Hepatocyte (in vitro differentiated cells): ENCODE measurements at regions not wholly inside any gene's neighbourhood (a gene's known extent, or its start where the extent isn't known, plus 50 kb on each side); places are given as distances from the start of the nearest gene placed in this dataset.

Source experiments
- CTCF ChIP-seq: fragments of 200-600 bp; sonication (generic); IDR thresholded peaks from 2 replicates; pipeline ENCODE4 v1.5.1; 2016; ENCODE audit warnings: antibody characterized with exemption, mild to moderate bottlenecking; ENCODE audit not compliant: poor library complexity
- EZH2 ChIP-seq: fragments of 200-600 bp; sonication (generic); IDR thresholded peaks from 2 replicates; pipeline ENCODE4 v1.6.1; 2016; ENCODE audit warnings: antibody characterized with exemption, mild to moderate bottlenecking, borderline replicate concordance
- EZH2phosphoT487 ChIP-seq: fragments of 200-600 bp; sonication (generic); IDR thresholded peaks from one replicate; pipeline ENCODE4 v1.6.1; 2018; ENCODE audit warnings: antibody characterized with exemption, mild to moderate bottlenecking, low read depth, moderate library complexity; ENCODE audit not compliant: unreplicated experiment, severe bottlenecking

GRCh38 chrX:1700757-1701156 is 85.9 kb downstream of the ASMT start:
- no peak for TF ChIP-seq CTCF
- no peak for TF ChIP-seq EZH2phosphoT487
- no peak for TF ChIP-seq EZH2
